Mucosa of stomach (tissue), 1 donor: ENCODE measurements at regions not wholly inside any gene's neighbourhood (a gene's known extent, or its start where the extent isn't known, plus 50 kb on each side); places are given as distances from the start of the nearest gene placed in this dataset.

Experiments
- H3K27me3 ChIP-seq: one replicate; pipeline ENCODE4 v1.7.0; 2013; ENCODE audit warnings: mild to moderate bottlenecking, low read length; ENCODE audit not compliant: control insufficient read depth, insufficient read depth
- H3K36me3 ChIP-seq: one replicate; pipeline ENCODE4 v1.7.0; 2013; ENCODE audit warnings: low read length; ENCODE audit not compliant: control insufficient read depth, insufficient read depth
- H3K4me1 ChIP-seq: one replicate; pipeline ENCODE4 v1.7.0; 2013; ENCODE audit warnings: mild to moderate bottlenecking, low read length; ENCODE audit not compliant: control insufficient read depth, insufficient read depth
- H3K4me3 ChIP-seq: one replicate; pipeline ENCODE4 v1.7.0; 2013; ENCODE audit warnings: low read length
- H3K9ac ChIP-seq: one replicate; pipeline ENCODE4 v1.7.0; 2013; ENCODE audit warnings: mild to moderate bottlenecking, low read length, moderate library complexity
- H3K9me3 ChIP-seq: one replicate; pipeline ENCODE4 v1.7.0; 2013; ENCODE audit warnings: mild to moderate bottlenecking, low read length, moderate library complexity; ENCODE audit not compliant: control insufficient read depth
- donor health status: Pancreatic carcinoma.

GRCh38 chr11:134541355-134541754 lies 129.3 kb upstream of the B3GAT1 start:
- H3K36me3 ChIP-seq = no peaks in the 10 kb centered on the region
- no peaks in the 10 kb centered on the region for H3K4me1 ChIP-seq
- H3K9me3 ChIP-seq = no peaks in the 10 kb centered on the region
- H3K9ac ChIP-seq = no peak overlapping the region
- H3K27me3 ChIP-seq = no peaks in the 10 kb centered on the region
- H3K4me3 ChIP-seq = no peak overlapping the region

- H3K9ac ChIP-seq = no peak overlapping the region
- H3K9me3 ChIP-seq = no peaks in the 10 kb centered on the region
- no peaks in the 10 kb centered on the region for H3K36me3 ChIP-seq
- H3K4me3 ChIP-seq = no peak overlapping the region
- H3K4me1 ChIP-seq = no peaks in the 10 kb centered on the region
- H3K27me3 ChIP-seq = no peaks in the 10 kb centered on the region
These were observed 127.2 kb upstream of the B3GAT1 start for GRCh38 chr11:134539285-134539684.

- Histone ChIP-seq H3K27me3 (no peaks in the 10 kb centered on the region), H3K4me3 (no peak overlapping the region)
These were observed 126.7 kb upstream of the B3GAT1 start for GRCh38 chr11:134538742-134539141.

DNA sequence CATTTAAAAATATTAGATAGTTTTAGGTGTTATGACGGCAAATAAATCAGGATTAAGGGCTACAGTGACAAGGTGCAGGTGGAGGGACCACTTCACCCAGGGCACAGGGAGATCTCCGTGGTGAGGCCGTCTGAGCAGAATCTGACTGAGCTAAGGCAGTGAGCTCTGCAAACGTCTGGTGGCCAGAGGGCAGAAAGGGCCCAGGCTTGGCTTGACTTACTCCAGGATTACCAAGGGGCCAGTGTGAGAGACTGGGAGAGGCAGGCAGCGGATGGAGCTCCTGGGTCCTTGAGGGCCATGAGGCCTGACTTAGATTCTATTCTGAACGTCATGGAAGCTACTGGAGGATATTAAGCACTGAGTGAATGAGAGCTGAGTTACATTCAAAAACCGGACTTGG lies 125.9 kb upstream of the B3GAT1 start:
- Histone ChIP-seq H3K9ac (no peak overlapping the region), H3K27me3 (no peaks in the 10 kb centered on the region), H3K4me3 (no peak overlapping the region)

More at GRCh38 chr11:134538742-134539141, 126.7 kb upstream of the B3GAT1 start:
- Histone ChIP-seq H3K9me3 (no peaks in the 10 kb centered on the region), H3K9ac (no peak overlapping the region), H3K36me3 (no peaks in the 10 kb centered on the region), H3K4me1 (no peaks in the 10 kb centered on the region)

DNA sequence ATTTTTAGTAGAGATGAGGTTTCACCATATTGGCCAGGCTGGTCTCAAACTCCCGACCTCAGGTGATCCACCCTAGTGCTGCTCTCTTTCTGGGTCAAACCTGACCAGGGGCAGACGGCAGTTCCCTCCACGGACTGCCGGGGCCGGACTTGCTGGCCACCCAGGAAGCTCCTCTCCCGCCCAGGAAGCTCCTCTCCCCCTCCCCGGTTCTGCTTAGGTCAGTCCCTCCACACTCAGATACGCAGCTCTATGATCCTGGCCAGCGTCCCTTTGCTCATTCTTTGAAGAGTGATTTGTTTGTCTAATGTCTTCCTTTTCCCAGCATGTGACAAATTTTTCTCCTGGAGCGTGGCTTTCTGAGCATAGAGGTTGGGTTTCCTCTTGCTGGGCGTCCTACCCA lies 125.3 kb upstream of the B3GAT1 start:
- no peaks in the 10 kb centered on the region for H3K4me1 ChIP-seq
- H3K36me3 ChIP-seq = no peaks in the 10 kb centered on the region
- no peak overlapping the region for H3K9ac ChIP-seq
- H3K4me3 ChIP-seq = no peak overlapping the region
- no peaks in the 10 kb centered on the region for H3K9me3 ChIP-seq
- no peaks in the 10 kb centered on the region for H3K27me3 ChIP-seq

More for the DNA sequence above, 125.9 kb upstream of the B3GAT1 start:
- no peaks in the 10 kb centered on the region for H3K36me3 ChIP-seq
- no peaks in the 10 kb centered on the region for H3K9me3 ChIP-seq
- H3K4me1 ChIP-seq = no peaks in the 10 kb centered on the region

DNA sequence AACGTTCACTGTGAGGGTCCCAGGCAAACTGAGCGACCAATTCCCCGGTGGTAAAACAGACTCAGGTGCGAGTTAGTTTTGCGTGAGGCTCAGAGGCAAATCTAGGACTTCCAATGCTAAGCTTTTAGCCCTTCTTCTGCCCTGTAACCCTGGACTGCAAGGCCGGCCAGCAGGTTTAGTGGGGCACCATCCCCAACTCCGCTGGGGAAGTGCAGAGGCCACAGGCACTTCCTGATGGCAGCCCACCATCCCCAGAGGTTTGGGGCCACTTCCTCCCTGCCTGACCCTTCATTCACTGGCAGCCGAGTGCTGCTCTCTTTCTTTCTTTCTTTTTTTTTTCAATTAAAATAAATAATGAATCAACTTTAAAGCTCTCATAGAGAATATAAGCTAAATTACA lies 124.6 kb upstream of the B3GAT1 start:
- no peaks in the 10 kb centered on the region for H3K27me3 ChIP-seq
- no peaks in the 10 kb centered on the region for H3K9me3 ChIP-seq
- no peak overlapping the region for H3K9ac ChIP-seq

DNA sequence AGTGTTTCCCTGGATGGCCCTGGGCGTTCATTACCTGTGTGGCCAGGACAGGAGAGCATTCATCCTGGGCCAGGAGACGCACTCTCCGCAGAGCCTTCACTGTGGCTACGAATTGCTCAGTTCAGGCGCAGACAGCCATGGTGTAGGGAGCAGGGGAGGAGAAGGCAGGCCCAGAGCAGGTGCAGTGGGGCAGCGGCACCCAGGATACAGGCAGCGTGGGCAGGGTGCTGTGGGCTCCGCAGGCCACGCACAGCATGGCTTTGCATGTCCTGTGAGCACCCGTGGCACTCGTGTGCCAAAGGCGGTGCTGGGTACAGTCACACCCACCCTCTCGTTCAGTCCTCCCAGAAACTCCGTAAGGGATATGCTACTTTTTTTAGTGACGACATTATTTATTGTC lies 124.2 kb upstream of the B3GAT1 start:
- H3K4me1 ChIP-seq = no peaks in the 10 kb centered on the region
- no peaks in the 10 kb centered on the region for H3K36me3 ChIP-seq
- no peaks in the 10 kb centered on the region for H3K9me3 ChIP-seq
- H3K27me3 ChIP-seq = no peaks in the 10 kb centered on the region
- H3K9ac ChIP-seq = no peak overlapping the region
- H3K4me3 ChIP-seq = no peak overlapping the region

More for the DNA sequence above, 124.6 kb upstream of the B3GAT1 start:
- no peaks in the 10 kb centered on the region for H3K4me1 ChIP-seq
- H3K36me3 ChIP-seq = no peaks in the 10 kb centered on the region
- no peak overlapping the region for H3K4me3 ChIP-seq

GRCh38 chr11:134535029-134536025 lies 123.3 kb upstream of the B3GAT1 start:
- no peaks in the 10 kb centered on the region for H3K4me1 ChIP-seq
- H3K4me3 ChIP-seq = no peak overlapping the region
- no peaks in the 10 kb centered on the region for H3K9me3 ChIP-seq
- no peaks in the 10 kb centered on the region for H3K27me3 ChIP-seq
- H3K36me3 ChIP-seq = no peaks in the 10 kb centered on the region
- H3K9ac ChIP-seq = no peak overlapping the region

GRCh38 chr11:134533511-134533910 lies 121.5 kb upstream of the B3GAT1 start:
- Histone ChIP-seq H3K27me3 (no peaks in the 10 kb centered on the region), H3K9me3 (no peaks in the 10 kb centered on the region), H3K4me3 (no peak overlapping the region), H3K4me1 (no peaks in the 10 kb centered on the region), H3K36me3 (no peaks in the 10 kb centered on the region), H3K9ac (no peak overlapping the region)

DNA sequence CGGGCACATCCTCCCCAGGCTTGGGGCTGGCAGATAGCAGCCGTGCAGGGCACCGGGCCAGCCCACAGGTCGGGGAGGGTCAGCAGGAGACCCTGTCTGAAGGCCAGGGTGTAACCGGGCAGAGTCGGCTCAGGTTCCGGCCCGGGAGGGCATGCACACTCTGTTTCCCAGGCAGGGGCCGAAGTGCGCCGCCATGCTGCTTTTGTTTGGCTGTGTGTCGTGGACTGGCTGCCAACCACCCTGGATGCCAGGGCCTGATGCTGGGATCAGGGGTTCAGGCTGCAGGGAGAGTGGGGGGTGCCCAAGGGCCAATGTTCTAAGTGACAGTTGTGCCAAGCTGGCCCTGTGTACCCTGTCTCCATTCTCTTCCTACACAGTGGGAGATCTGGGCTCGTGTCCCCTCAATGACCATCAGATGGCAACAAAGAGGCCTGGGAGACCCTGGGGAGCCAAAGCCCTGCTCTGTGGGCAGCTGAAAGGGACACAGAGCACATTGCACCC lies 120.9 kb upstream of the B3GAT1 start:
- Histone ChIP-seq H3K36me3 (no peaks in the 10 kb centered on the region), H3K4me1 (no peaks in the 10 kb centered on the region), H3K27me3 (peaks cover 3% of the 10 kb centered on the region)

GRCh38 chr11:134532131-134532920 lies 120.3 kb upstream of the B3GAT1 start:
- no peaks in the 10 kb centered on the region for H3K36me3 ChIP-seq
- H3K9me3 ChIP-seq = no peaks in the 10 kb centered on the region
- no peak overlapping the region for H3K9ac ChIP-seq
- no peaks in the 10 kb centered on the region for H3K4me1 ChIP-seq
- H3K4me3 ChIP-seq = no peak overlapping the region
- H3K27me3 ChIP-seq = peaks cover 5% of the 10 kb centered on the region

More for the DNA sequence above, 120.9 kb upstream of the B3GAT1 start:
- Histone ChIP-seq H3K4me3 (no peak overlapping the region), H3K9me3 (no peaks in the 10 kb centered on the region), H3K9ac (no peak overlapping the region)
